Loucy (cell line): ENCODE measurements at regions not wholly inside any gene's neighbourhood (a gene's known extent, or its start where the extent isn't known, plus 50 kb on each side); places are given as distances from the start of the nearest gene placed in this dataset.

ENCODE experiments used
- CTCF ChIP-seq: fragments of 200-600 bp; sonication (generic); conservative IDR thresholded peaks from 2 replicates; pipeline ENCODE4 v1.5.1; 2014; ENCODE audit warnings: mild to moderate bottlenecking, antibody characterized with exemption, low read length
- EZH2phosphoT487 ChIP-seq: fragments of 200-600 bp; IDR thresholded peaks from 2 replicates; pipeline ENCODE4 v1.6.1; 2018; ENCODE audit warnings: antibody characterized with exemption, mild to moderate bottlenecking, moderate library complexity, borderline replicate concordance

- TF ChIP-seq CTCF, result no peak
- TF ChIP-seq EZH2phosphoT487, result no peak
Observed at GRCh38 chr2:3126171-3126910, 251.3 kb downstream of the EIPR1 start.
